ENCODE measurements at regions not wholly inside any gene's neighbourhood (a gene's known extent, or its start where the extent isn't known, plus 50 kb on each side); places are given as distances from the start of the nearest gene placed in this dataset.

DNA sequence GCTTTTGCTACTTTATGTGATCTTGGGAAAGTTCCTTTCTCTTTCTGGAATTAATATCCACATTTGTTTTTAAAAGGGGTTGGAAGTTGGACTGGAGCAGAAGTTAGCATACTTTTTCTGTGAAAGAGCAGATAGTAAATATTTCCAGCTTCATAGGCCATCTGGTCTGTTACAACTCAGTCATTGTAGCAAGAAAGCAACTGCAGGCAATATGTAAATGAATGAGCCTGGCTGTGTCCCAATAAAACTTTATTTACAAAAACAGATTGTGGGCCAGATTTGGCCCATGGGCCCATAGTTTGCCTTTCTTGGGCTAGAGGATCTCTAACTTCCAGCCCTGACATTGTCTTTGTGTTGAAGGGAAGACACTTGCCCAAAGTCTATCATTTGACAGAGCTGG lies 104.4 kb downstream of the ACTL7B start:
- dilution Hi-C loops (cut with HindIII; ENCODE audit: low sequenced_read_pairs, unreplicated experiment): no loop called here
- Histone ChIP-seq H2BK15ac (ENCODE audit: low read depth, low read length) (no peak overlapping the region), H2AK9ac (replicated peaks; ENCODE audit: low read depth, low read length, poor library complexity) (no peak overlapping the region), H3K23ac (ENCODE audit: low read depth, low read length) (no peak overlapping the region), H3K27ac (ENCODE audit: insufficient read depth, low read length) (no peak overlapping the region), H2BK20ac (ENCODE audit: low read depth, low read length) (no peak overlapping the region), H3K4me3 (ENCODE audit: insufficient read depth, low read depth, low read length) (no peak overlapping the region), H2AK5ac (ENCODE audit: low read depth, low read length) (no peak overlapping the region), H4K5ac (ENCODE audit: low read depth, low read length) (no peak overlapping the region), H3K9me1 (ENCODE audit: insufficient read depth, low read length) (no peaks in the 10 kb centered on the region), H4K91ac (ENCODE audit: insufficient read depth, low read depth, low read length) (no peak overlapping the region), H4K20me1 (ENCODE audit: insufficient read depth, low read length) (no peaks in the 10 kb centered on the region), H3K27me3 (ENCODE audit: control insufficient read depth, insufficient read depth, low read length) (peaks cover 3% of the 10 kb centered on the region), H3K56ac (ENCODE audit: extremely low read depth, insufficient read depth, low read length) (no peak overlapping the region), H3K14ac (replicated peaks; ENCODE audit: low read depth, low read length) (no peak overlapping the region), H3K9me3 (ENCODE audit: control insufficient read depth, insufficient read depth, low read length) (no peaks in the 10 kb centered on the region), H3K4me1 (ENCODE audit: control insufficient read depth, insufficient read depth, low read length) (no peaks in the 10 kb centered on the region), H2AFZ (replicated peaks; ENCODE audit: low read length, poor library complexity) (no peak overlapping the region), H2BK120ac (ENCODE audit: low read depth, low read length) (no peak overlapping the region), H3K36me3 (ENCODE audit: control insufficient read depth, insufficient read depth, low read length) (no peaks in the 10 kb centered on the region), H3K79me1 (ENCODE audit: low read depth in 1 of 2, low read length in 2 of 2) (no peaks in the 10 kb centered on the region), H3K9ac (ENCODE audit: low read depth, low read length) (no peak overlapping the region), H2BK5ac (ENCODE audit: low read depth, low read length, poor library complexity, severe bottlenecking) (no peak overlapping the region), H3K18ac (ENCODE audit: low read depth, low read length) (no peak overlapping the region), H3K4me2 (ENCODE audit: low read depth, low read length) (no peak overlapping the region), H3K4ac (ENCODE audit: low read depth, low read length) (no peak overlapping the region), H4K8ac (ENCODE audit: low read depth in 2 of 2, low read length in 2 of 2) (no peak overlapping the region)
- DNase-seq (no peak), ATAC-seq (ENCODE audit: low read depth) (no peak)
- in situ Hi-C loops (cut with MboI; ENCODE audit: low sequenced_read_pairs): loop anchor here (25.0 kb wide), 1 partner anchor 1614 kb away; no protein-coding TSS in a partner anchor
- no peak for TF ChIP-seq RFX5 (IDR thresholded peaks at IDR 0.05; ENCODE audit: low read depth, low read length)
- no peak for TF ChIP-seq CHD1 (IDR thresholded peaks at IDR 0.05; ENCODE audit: low read depth, low read length)
- TF ChIP-seq, protein P1, sequence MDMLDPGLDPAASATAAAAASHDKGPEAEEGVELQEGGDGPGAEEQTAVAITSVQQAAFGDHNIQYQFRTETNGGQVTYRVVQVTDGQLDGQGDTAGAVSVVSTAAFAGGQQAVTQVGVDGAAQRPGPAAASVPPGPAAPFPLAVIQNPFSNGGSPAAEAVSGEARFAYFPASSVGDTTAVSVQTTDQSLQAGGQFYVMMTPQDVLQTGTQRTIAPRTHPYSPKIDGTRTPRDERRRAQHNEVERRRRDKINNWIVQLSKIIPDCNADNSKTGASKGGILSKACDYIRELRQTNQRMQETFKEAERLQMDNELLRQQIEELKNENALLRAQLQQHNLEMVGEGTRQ (IDR thresholded peaks at IDR 0.05; ENCODE audit: low read depth, low read length): no peak
- TF ChIP-seq, protein P2, sequence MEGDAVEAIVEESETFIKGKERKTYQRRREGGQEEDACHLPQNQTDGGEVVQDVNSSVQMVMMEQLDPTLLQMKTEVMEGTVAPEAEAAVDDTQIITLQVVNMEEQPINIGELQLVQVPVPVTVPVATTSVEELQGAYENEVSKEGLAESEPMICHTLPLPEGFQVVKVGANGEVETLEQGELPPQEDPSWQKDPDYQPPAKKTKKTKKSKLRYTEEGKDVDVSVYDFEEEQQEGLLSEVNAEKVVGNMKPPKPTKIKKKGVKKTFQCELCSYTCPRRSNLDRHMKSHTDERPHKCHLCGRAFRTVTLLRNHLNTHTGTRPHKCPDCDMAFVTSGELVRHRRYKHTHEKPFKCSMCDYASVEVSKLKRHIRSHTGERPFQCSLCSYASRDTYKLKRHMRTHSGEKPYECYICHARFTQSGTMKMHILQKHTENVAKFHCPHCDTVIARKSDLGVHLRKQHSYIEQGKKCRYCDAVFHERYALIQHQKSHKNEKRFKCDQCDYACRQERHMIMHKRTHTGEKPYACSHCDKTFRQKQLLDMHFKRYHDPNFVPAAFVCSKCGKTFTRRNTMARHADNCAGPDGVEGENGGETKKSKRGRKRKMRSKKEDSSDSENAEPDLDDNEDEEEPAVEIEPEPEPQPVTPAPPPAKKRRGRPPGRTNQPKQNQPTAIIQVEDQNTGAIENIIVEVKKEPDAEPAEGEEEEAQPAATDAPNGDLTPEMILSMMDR (conservative IDR thresholded peaks at IDR 0.05; ENCODE audit: low read depth, low read length): no peak
- no peak for TF ChIP-seq POLR2A (IDR thresholded peaks at IDR 0.05; ENCODE audit: low read depth, low read length)
- no peak for TF ChIP-seq NFE2L2 (IDR thresholded peaks at IDR 0.05; ENCODE audit: low read depth, low read length)
- no peak for TF ChIP-seq MAFK (IDR thresholded peaks at IDR 0.05; ENCODE audit: low read depth, low read length)
- no peak for TF ChIP-seq CEBPB (IDR thresholded peaks at IDR 0.05; ENCODE audit: low read depth, low read length)
- no peak for TF ChIP-seq BHLHE40 (IDR thresholded peaks at IDR 0.05; ENCODE audit: low read depth, low read length)
- no peak for TF ChIP-seq FOS (IDR thresholded peaks at IDR 0.05; ENCODE audit: low read depth, low read length)
- TF ChIP-seq, protein P3, sequence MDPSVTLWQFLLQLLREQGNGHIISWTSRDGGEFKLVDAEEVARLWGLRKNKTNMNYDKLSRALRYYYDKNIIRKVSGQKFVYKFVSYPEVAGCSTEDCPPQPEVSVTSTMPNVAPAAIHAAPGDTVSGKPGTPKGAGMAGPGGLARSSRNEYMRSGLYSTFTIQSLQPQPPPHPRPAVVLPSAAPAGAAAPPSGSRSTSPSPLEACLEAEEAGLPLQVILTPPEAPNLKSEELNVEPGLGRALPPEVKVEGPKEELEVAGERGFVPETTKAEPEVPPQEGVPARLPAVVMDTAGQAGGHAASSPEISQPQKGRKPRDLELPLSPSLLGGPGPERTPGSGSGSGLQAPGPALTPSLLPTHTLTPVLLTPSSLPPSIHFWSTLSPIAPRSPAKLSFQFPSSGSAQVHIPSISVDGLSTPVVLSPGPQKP (IDR thresholded peaks at IDR 0.05; ENCODE audit: borderline replicate concordance, low read depth, low read length): no peak
- TF ChIP-seq MXI1 (IDR thresholded peaks at IDR 0.05; ENCODE audit: borderline replicate concordance, low read depth, low read length): no peak
- no peak for TF ChIP-seq RAD21 (IDR thresholded peaks at IDR 0.05; ENCODE audit: low read length)
- intact Hi-C loops (cut with micrococcal nuclease): no loop called here
- BruUV-seq (replicated peaks): no TSS peak
- CTCF ChIA-PET: interaction anchor here (1.3 kb wide), 1 partner anchor 11 kb away, joined by 3 read pairs; no protein-coding TSS in a partner anchor
- POLR2A ChIA-PET (ENCODE audit: unreplicated experiment): no interaction called here
